ENCODE measurements at regions not wholly inside any gene's neighbourhood (a gene's known extent, or its start where the extent isn't known, plus 50 kb on each side); places are given as distances from the start of the nearest gene placed in this dataset.
"Not testable (repeated sequence)": the region's sequence is repeated elsewhere in the genome, so short reads cannot be mapped to it uniquely, and the experiment has no call there.

- intact Hi-C loops (cut with DNase I), result no loop called here
- no peaks in the 10 kb centered on the region for H3K9me3 ChIP-seq
- no peak for DNase-seq
- no peak for TF ChIP-seq POLR2AphosphoS5 (IDR thresholded peaks at IDR 0.05)
- no peak for TF ChIP-seq CTCF (IDR thresholded peaks at IDR 0.05)
- TF ChIP-seq EP300 (IDR thresholded peaks at IDR 0.05), result no peak
- TF ChIP-seq POLR2A (IDR thresholded peaks at IDR 0.05), result no peak
- H3K36me3 ChIP-seq, result no peaks in the 10 kb centered on the region
- H3K27ac ChIP-seq, result no peak overlapping the region
- no peaks in the 10 kb centered on the region for H3K27me3 ChIP-seq
- H3K4me1 ChIP-seq, result peaks cover 0 to 9% (median 4%) of the 10 kb centered on the region in 4 donors
- no peak overlapping the region for H3K4me3 ChIP-seq
Measured at GRCh38 chr3:152905631-152906030, 70.7 kb downstream of the P2RY1 start.

GRCh38 chr3:152909180-152909883 lies 74.4 kb downstream of the P2RY1 start:
- no peak for DNase-seq
- Histone ChIP-seq H3K27ac (peak overlapping the region in 1 of 4 donors; percentile 12), H3K4me1 (peaks cover 0 to 9% (median 7%) of the 10 kb centered on the region in 4 donors), H3K36me3 (no peaks in the 10 kb centered on the region), H3K4me3 (no peak overlapping the region), H3K27me3 (no peaks in the 10 kb centered on the region), H3K9me3 (no peaks in the 10 kb centered on the region)
- TF ChIP-seq POLR2AphosphoS5 (IDR thresholded peaks at IDR 0.05) (no peak), EP300 (IDR thresholded peaks at IDR 0.05) (no peak), CTCF (IDR thresholded peaks at IDR 0.05) (no peak), POLR2A (IDR thresholded peaks at IDR 0.05) (no peak)
- intact Hi-C loops (cut with DNase I), result no loop called here
- 76 to 89% methylated on average over 2 of the region's 2 CpGs for WGBS, 2 donors

GRCh38 chr3:152910211-152910610 lies 75.3 kb downstream of the P2RY1 start:
- Histone ChIP-seq H3K36me3 (no peaks in the 10 kb centered on the region), H3K27me3 (no peaks in the 10 kb centered on the region), H3K9me3 (no peaks in the 10 kb centered on the region), H3K4me1 (peaks cover 0 to 9% (median 7%) of the 10 kb centered on the region in 4 donors), H3K27ac (peak overlapping the region in 1 of 4 donors; percentile 12), H3K4me3 (no peak overlapping the region)
- TF ChIP-seq EP300 (IDR thresholded peaks at IDR 0.05), result no peak
- TF ChIP-seq CTCF (IDR thresholded peaks at IDR 0.05), result no peak
- no peak for TF ChIP-seq POLR2A (IDR thresholded peaks at IDR 0.05)
- no peak for TF ChIP-seq POLR2AphosphoS5 (IDR thresholded peaks at IDR 0.05)
- WGBS, 2 donors, result 78 to 85% methylated on average over 4 of the region's 4 CpGs
- DNase-seq, result no peak
- intact Hi-C loops (cut with DNase I), result no loop called here

GRCh38 chr3:152910966-152911365 lies 76.0 kb downstream of the P2RY1 start:
- WGBS, 2 donors, result 89 to 95% methylated on average over 1 of the region's 1 CpG
- no peak overlapping the region for H3K4me3 ChIP-seq
- DNase-seq, result no peak

GRCh38 chr3:152914743-152915142 lies 79.8 kb downstream of the P2RY1 start:
- H3K27me3 ChIP-seq; H3K9me3 ChIP-seq; intact Hi-C loops (cut with DNase I); H3K4me1 ChIP-seq; H3K4me3 ChIP-seq; DNase-seq; H3K36me3 ChIP-seq; H3K27ac ChIP-seq: not testable (repeated sequence)
- 89 to 90% methylated on average over 8 of the region's 8 CpGs for WGBS, 2 donors

More at GRCh38 chr3:152910966-152911365, 76.0 kb downstream of the P2RY1 start:
- no peaks in the 10 kb centered on the region for H3K36me3 ChIP-seq
- H3K27me3 ChIP-seq, result no peaks in the 10 kb centered on the region
- no peak overlapping the region for H3K27ac ChIP-seq
- H3K4me1 ChIP-seq, result peaks cover 0 to 9% (median 7%) of the 10 kb centered on the region in 4 donors
- no peaks in the 10 kb centered on the region for H3K9me3 ChIP-seq
- no peak for TF ChIP-seq POLR2A (IDR thresholded peaks at IDR 0.05)
- no peak for TF ChIP-seq CTCF (IDR thresholded peaks at IDR 0.05)
- no peak for TF ChIP-seq POLR2AphosphoS5 (IDR thresholded peaks at IDR 0.05)
- TF ChIP-seq EP300 (IDR thresholded peaks at IDR 0.05), result no peak
- intact Hi-C loops (cut with DNase I), result no loop called here
